ENCODE measurements at regions not wholly inside any gene's neighbourhood (a gene's known extent, or its start where the extent isn't known, plus 50 kb on each side); places are given as distances from the start of the nearest gene placed in this dataset.

- no peak for TF ChIP-seq FOXM1 (IDR thresholded peaks at IDR 0.05; ENCODE audit: borderline replicate concordance)
- no peak for TF ChIP-seq SP1 (IDR thresholded peaks at IDR 0.05)
- no peak for TF ChIP-seq TARDBP (IDR thresholded peaks at IDR 0.05)
- no peak for TF ChIP-seq FOXK2 (IDR thresholded peaks at IDR 0.05)
- no peak for TF ChIP-seq NFRKB (IDR thresholded peaks at IDR 0.05)
- TF ChIP-seq FOXA1 (IDR thresholded peaks at IDR 0.05): no peak
- TF ChIP-seq BHLHE40 (IDR thresholded peaks at IDR 0.05; ENCODE audit: borderline replicate concordance): no peak
- TF ChIP-seq ZNF384 (IDR thresholded peaks at IDR 0.05): no peak
- no peak for TF ChIP-seq LEF1 (IDR thresholded peaks at IDR 0.05; ENCODE audit: borderline replicate concordance)
- no peak for TF ChIP-seq HDGF (IDR thresholded peaks at IDR 0.05; ENCODE audit: borderline replicate concordance)
Measured at GRCh38 chr4:113826421-113826820, 64.9 kb upstream of the CAMK2D start.
